Astrocyte of the hippocampus (primary cell): ENCODE measurements at regions not wholly inside any gene's neighbourhood (a gene's known extent, or its start where the extent isn't known, plus 50 kb on each side); places are given as distances from the start of the nearest gene placed in this dataset.
"Not testable (repeated sequence)": the region's sequence is repeated elsewhere in the genome, so short reads cannot be mapped to it uniquely, and the experiment has no call there.

Source experiments
- DNase-seq: peaks from one replicate; pipeline ENCODE4 v3.0.0; 2011; ENCODE audit warnings: low read depth, low spot score

- DNase-seq = no peak
Measured at GRCh38 chr10:37474645-37475044, 349.2 kb downstream of the ANKRD30A start.

- DNase-seq = no peak
Measured at GRCh38 chr10:37473906-37474305, 348.5 kb downstream of the ANKRD30A start.

- no peak for DNase-seq
Measured at GRCh38 chr10:37467246-37467645, 341.8 kb downstream of the ANKRD30A start.

- no peak for DNase-seq
Measured at GRCh38 chr10:37456456-37456855, 331.1 kb downstream of the ANKRD30A start.

- DNase-seq = no peak
Measured at GRCh38 chr10:37448161-37448560, 322.8 kb downstream of the ANKRD30A start.

- no peak for DNase-seq
Measured at GRCh38 chr10:37442882-37443281, 317.5 kb downstream of the ANKRD30A start.

- not testable (repeated sequence) for DNase-seq
Measured at GRCh38 chr10:37441224-37441623, 315.8 kb downstream of the ANKRD30A start.

- no peak for DNase-seq
Measured at GRCh38 chr10:37439826-37440225, 314.4 kb downstream of the ANKRD30A start.

- no peak for DNase-seq
Measured at GRCh38 chr10:37436357-37436756, 311.0 kb downstream of the ANKRD30A start.

GRCh38 chr10:37434091-37434490, 308.7 kb downstream of the ANKRD30A start:
- DNase-seq = no peak
